Ishikawa (cell line): ENCODE measurements at regions not wholly inside any gene's neighbourhood (a gene's known extent, or its start where the extent isn't known, plus 50 kb on each side); places are given as distances from the start of the nearest gene placed in this dataset.

ENCODE experiments used
- CEBPB ChIP-seq: IDR thresholded peaks from 2 replicates; pipeline ENCODE4 v1.6.1; 2012
- EP300 ChIP-seq: IDR thresholded peaks from 2 replicates; pipeline ENCODE4 v1.6.1; 2012; ENCODE audit warnings: borderline replicate concordance
- FOXM1 ChIP-seq: IDR thresholded peaks from 2 replicates; pipeline ENCODE4 v1.6.1; 2012; ENCODE audit warnings: low read depth, borderline replicate concordance
- MAX ChIP-seq: IDR thresholded peaks from 2 replicates; pipeline ENCODE4 v1.6.1; 2012
- TAF1 ChIP-seq: IDR thresholded peaks from 2 replicates; pipeline ENCODE4 v1.6.1; 2012; ENCODE audit warnings: low read depth, mild to moderate bottlenecking
- TCF12 ChIP-seq: IDR thresholded peaks from 2 replicates; pipeline ENCODE4 v1.6.1; 2012; ENCODE audit warnings: low read depth
- YY1 ChIP-seq: IDR thresholded peaks from 2 replicates; pipeline ENCODE4 v1.6.1; 2012; ENCODE audit warnings: low read depth

- TF ChIP-seq CEBPB, result no peak
- TF ChIP-seq TCF12, result no peak
- no peak for TF ChIP-seq MAX
- TF ChIP-seq FOXM1, result no peak
- no peak for TF ChIP-seq TAF1
- no peak for TF ChIP-seq YY1
- no peak for TF ChIP-seq EP300
Measured at GRCh38 chr12:30145684-30146032, 361.9 kb upstream of the TMTC1 start.
